ENCODE measurements at regions not wholly inside any gene's neighbourhood (a gene's known extent, or its start where the extent isn't known, plus 50 kb on each side); places are given as distances from the start of the nearest gene placed in this dataset.

GRCh38 chr7:81887098-81888090 is 117.5 kb upstream of the HGF start:
- Histone ChIP-seq H3K4me3 (ENCODE audit: low read depth in 1 of 2, low read length in 2 of 2) (no peak overlapping the region), H3K9ac (ENCODE audit: low read depth in 1 of 2, low read length in 2 of 2) (no peak overlapping the region), H3K4me1 (ENCODE audit: control insufficient read depth in 1 of 2, insufficient read depth in 2 of 2, low read length in 2 of 2) (no peaks in the 10 kb centered on the region), H3K27me3 (ENCODE audit: control insufficient read depth in 1 of 2, insufficient read depth in 2 of 2, low read length in 2 of 2) (no peaks in the 10 kb centered on the region), H3K36me3 (ENCODE audit: control insufficient read depth in 1 of 2, insufficient read depth in 2 of 2, low read length in 2 of 2) (no peaks in the 10 kb centered on the region), H3K27ac (ENCODE audit: low read depth, low read length) (no peak overlapping the region), H3K9me3 (ENCODE audit: control insufficient read depth in 1 of 2, low read length in 2 of 2) (no peaks in the 10 kb centered on the region)

GRCh38 chr7:81886211-81886764 is 116.4 kb upstream of the HGF start:
- H3K27ac ChIP-seq (ENCODE audit: low read depth, low read length): no peak overlapping the region
- H3K4me3 ChIP-seq (ENCODE audit: low read depth in 1 of 2, low read length in 2 of 2): no peak overlapping the region
- no peaks in the 10 kb centered on the region for H3K36me3 ChIP-seq (ENCODE audit: control insufficient read depth in 1 of 2, insufficient read depth in 2 of 2, low read length in 2 of 2)

GRCh38 chr7:81884817-81885216 is 115.0 kb upstream of the HGF start:
- Histone ChIP-seq H3K4me3 (ENCODE audit: low read depth in 1 of 2, low read length in 2 of 2) (no peak overlapping the region), H3K9ac (ENCODE audit: low read depth in 1 of 2, low read length in 2 of 2) (no peak overlapping the region), H3K27ac (ENCODE audit: low read depth, low read length) (no peak overlapping the region), H3K9me3 (ENCODE audit: control insufficient read depth in 1 of 2, low read length in 2 of 2) (no peaks in the 10 kb centered on the region), H3K36me3 (ENCODE audit: control insufficient read depth in 1 of 2, insufficient read depth in 2 of 2, low read length in 2 of 2) (no peaks in the 10 kb centered on the region), H3K4me1 (ENCODE audit: control insufficient read depth in 1 of 2, insufficient read depth in 2 of 2, low read length in 2 of 2) (no peaks in the 10 kb centered on the region), H3K27me3 (ENCODE audit: control insufficient read depth in 1 of 2, insufficient read depth in 2 of 2, low read length in 2 of 2) (no peaks in the 10 kb centered on the region)

More at GRCh38 chr7:81886211-81886764, 116.4 kb upstream of the HGF start:
- H3K27me3 ChIP-seq (ENCODE audit: control insufficient read depth in 1 of 2, insufficient read depth in 2 of 2, low read length in 2 of 2): no peaks in the 10 kb centered on the region
- H3K9me3 ChIP-seq (ENCODE audit: control insufficient read depth in 1 of 2, low read length in 2 of 2): no peaks in the 10 kb centered on the region
- H3K4me1 ChIP-seq (ENCODE audit: control insufficient read depth in 1 of 2, insufficient read depth in 2 of 2, low read length in 2 of 2): no peaks in the 10 kb centered on the region
- H3K9ac ChIP-seq (ENCODE audit: low read depth in 1 of 2, low read length in 2 of 2): no peak overlapping the region

- Histone ChIP-seq H3K27ac (ENCODE audit: low read depth, low read length) (no peak overlapping the region), H3K9me3 (ENCODE audit: control insufficient read depth in 1 of 2, low read length in 2 of 2) (no peaks in the 10 kb centered on the region), H3K9ac (ENCODE audit: low read depth in 1 of 2, low read length in 2 of 2) (no peak overlapping the region), H3K36me3 (ENCODE audit: control insufficient read depth in 1 of 2, insufficient read depth in 2 of 2, low read length in 2 of 2) (no peaks in the 10 kb centered on the region), H3K4me1 (ENCODE audit: control insufficient read depth in 1 of 2, insufficient read depth in 2 of 2, low read length in 2 of 2) (no peaks in the 10 kb centered on the region), H3K4me3 (ENCODE audit: low read depth in 1 of 2, low read length in 2 of 2) (no peak overlapping the region), H3K27me3 (ENCODE audit: control insufficient read depth in 1 of 2, insufficient read depth in 2 of 2, low read length in 2 of 2) (no peaks in the 10 kb centered on the region)
These were observed 114.0 kb upstream of the HGF start for GRCh38 chr7:81883801-81884393.

DNA sequence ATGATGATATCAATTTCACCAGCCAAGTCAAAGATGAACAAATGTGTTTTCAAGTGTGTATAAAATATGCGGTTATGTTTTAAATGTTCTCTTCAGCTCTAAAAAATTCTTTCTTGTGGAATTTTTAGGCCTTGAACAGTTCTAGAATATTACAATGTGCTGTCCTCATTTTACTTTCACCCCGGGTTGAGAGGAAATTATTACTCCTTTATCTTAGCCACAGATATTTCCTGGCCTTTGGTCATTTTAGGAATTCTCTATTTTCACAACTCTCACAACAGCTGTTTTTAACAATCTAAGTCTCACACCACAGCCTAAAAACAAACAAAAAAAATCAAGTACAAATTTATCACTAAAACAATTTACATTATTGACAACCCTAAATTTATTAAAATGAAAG is 112.2 kb upstream of the HGF start:
- H3K27me3 ChIP-seq (ENCODE audit: control insufficient read depth in 1 of 2, insufficient read depth in 2 of 2, low read length in 2 of 2): no peaks in the 10 kb centered on the region
- no peaks in the 10 kb centered on the region for H3K9me3 ChIP-seq (ENCODE audit: control insufficient read depth in 1 of 2, low read length in 2 of 2)
- no peak overlapping the region for H3K9ac ChIP-seq (ENCODE audit: low read depth in 1 of 2, low read length in 2 of 2)
- H3K4me3 ChIP-seq (ENCODE audit: low read depth in 1 of 2, low read length in 2 of 2): no peak overlapping the region
- H3K36me3 ChIP-seq (ENCODE audit: control insufficient read depth in 1 of 2, insufficient read depth in 2 of 2, low read length in 2 of 2): no peaks in the 10 kb centered on the region
- H3K27ac ChIP-seq (ENCODE audit: low read depth, low read length): no peak overlapping the region
- H3K4me1 ChIP-seq (ENCODE audit: control insufficient read depth in 1 of 2, insufficient read depth in 2 of 2, low read length in 2 of 2): no peaks in the 10 kb centered on the region

GRCh38 chr7:81877890-81878289 is 108.0 kb upstream of the HGF start:
- Histone ChIP-seq H3K36me3 (ENCODE audit: control insufficient read depth in 1 of 2, insufficient read depth in 2 of 2, low read length in 2 of 2) (no peaks in the 10 kb centered on the region), H3K9me3 (ENCODE audit: control insufficient read depth in 1 of 2, low read length in 2 of 2) (no peaks in the 10 kb centered on the region), H3K9ac (ENCODE audit: low read depth in 1 of 2, low read length in 2 of 2) (no peak overlapping the region), H3K27ac (ENCODE audit: low read depth, low read length) (no peak overlapping the region), H3K4me1 (ENCODE audit: control insufficient read depth in 1 of 2, insufficient read depth in 2 of 2, low read length in 2 of 2) (no peaks in the 10 kb centered on the region), H3K4me3 (ENCODE audit: low read depth in 1 of 2, low read length in 2 of 2) (no peak overlapping the region), H3K27me3 (ENCODE audit: control insufficient read depth in 1 of 2, insufficient read depth in 2 of 2, low read length in 2 of 2) (no peaks in the 10 kb centered on the region)

- Histone ChIP-seq H3K9ac (ENCODE audit: low read depth in 1 of 2, low read length in 2 of 2) (no peak overlapping the region), H3K4me1 (ENCODE audit: control insufficient read depth in 1 of 2, insufficient read depth in 2 of 2, low read length in 2 of 2) (no peaks in the 10 kb centered on the region), H3K27me3 (ENCODE audit: control insufficient read depth in 1 of 2, insufficient read depth in 2 of 2, low read length in 2 of 2) (no peaks in the 10 kb centered on the region), H3K36me3 (ENCODE audit: control insufficient read depth in 1 of 2, insufficient read depth in 2 of 2, low read length in 2 of 2) (no peaks in the 10 kb centered on the region), H3K4me3 (ENCODE audit: low read depth in 1 of 2, low read length in 2 of 2) (no peak overlapping the region), H3K9me3 (ENCODE audit: control insufficient read depth in 1 of 2, low read length in 2 of 2) (no peaks in the 10 kb centered on the region), H3K27ac (ENCODE audit: low read depth, low read length) (no peak overlapping the region)
These were observed 103.7 kb upstream of the HGF start for GRCh38 chr7:81873559-81873958.

DNA sequence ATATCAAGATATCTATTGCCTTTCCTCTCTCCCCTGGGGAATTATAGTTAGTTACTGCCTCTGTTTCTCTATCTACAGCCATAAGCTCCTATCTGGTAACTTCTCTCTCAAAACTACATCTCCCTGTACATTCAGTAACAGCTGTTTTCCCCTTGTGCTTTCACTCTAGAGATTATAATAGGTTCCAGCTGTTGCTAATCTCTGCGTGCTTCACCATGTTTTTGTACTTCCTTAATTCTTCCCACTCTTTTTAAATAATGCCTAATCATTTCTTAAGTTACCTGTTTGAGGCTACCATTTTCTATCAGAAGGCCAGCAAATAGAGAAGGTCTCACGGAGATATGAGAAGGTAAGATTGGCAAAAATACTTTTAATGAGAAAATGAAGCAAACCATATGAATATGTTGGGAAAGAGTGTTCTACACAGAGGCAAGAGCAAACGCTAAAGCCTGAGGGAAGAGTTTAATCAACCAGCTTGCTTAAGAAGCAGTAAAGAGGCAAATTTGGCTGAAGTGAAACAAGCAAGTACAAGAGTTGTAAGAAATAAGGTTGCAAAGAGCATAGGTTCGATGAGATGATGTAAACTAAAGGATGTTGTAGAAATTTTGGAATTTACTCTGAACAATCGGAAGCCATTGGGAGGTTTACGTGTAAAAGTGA is 101.9 kb upstream of the HGF start:
- Histone ChIP-seq H3K4me1 (ENCODE audit: control insufficient read depth in 1 of 2, insufficient read depth in 2 of 2, low read length in 2 of 2) (no peaks in the 10 kb centered on the region), H3K9me3 (ENCODE audit: control insufficient read depth in 1 of 2, low read length in 2 of 2) (no peaks in the 10 kb centered on the region), H3K27me3 (ENCODE audit: control insufficient read depth in 1 of 2, insufficient read depth in 2 of 2, low read length in 2 of 2) (no peaks in the 10 kb centered on the region), H3K36me3 (ENCODE audit: control insufficient read depth in 1 of 2, insufficient read depth in 2 of 2, low read length in 2 of 2) (no peaks in the 10 kb centered on the region), H3K9ac (ENCODE audit: low read depth in 1 of 2, low read length in 2 of 2) (no peak overlapping the region), H3K4me3 (ENCODE audit: low read depth in 1 of 2, low read length in 2 of 2) (no peak overlapping the region), H3K27ac (ENCODE audit: low read depth, low read length) (no peak overlapping the region)

GRCh38 chr7:81870608-81871007 is 100.8 kb upstream of the HGF start:
- no peak overlapping the region for H3K9ac ChIP-seq (ENCODE audit: low read depth in 1 of 2, low read length in 2 of 2)
- no peak overlapping the region for H3K4me3 ChIP-seq (ENCODE audit: low read depth in 1 of 2, low read length in 2 of 2)
- no peak overlapping the region for H3K27ac ChIP-seq (ENCODE audit: low read depth, low read length)
- no peaks in the 10 kb centered on the region for H3K36me3 ChIP-seq (ENCODE audit: control insufficient read depth in 1 of 2, insufficient read depth in 2 of 2, low read length in 2 of 2)
- no peaks in the 10 kb centered on the region for H3K27me3 ChIP-seq (ENCODE audit: control insufficient read depth in 1 of 2, insufficient read depth in 2 of 2, low read length in 2 of 2)
- no peaks in the 10 kb centered on the region for H3K9me3 ChIP-seq (ENCODE audit: control insufficient read depth in 1 of 2, low read length in 2 of 2)
- no peaks in the 10 kb centered on the region for H3K4me1 ChIP-seq (ENCODE audit: control insufficient read depth in 1 of 2, insufficient read depth in 2 of 2, low read length in 2 of 2)

- Histone ChIP-seq H3K27me3 (ENCODE audit: control insufficient read depth in 1 of 2, insufficient read depth in 2 of 2, low read length in 2 of 2) (no peaks in the 10 kb centered on the region), H3K27ac (ENCODE audit: low read depth, low read length) (no peak overlapping the region), H3K4me3 (ENCODE audit: low read depth in 1 of 2, low read length in 2 of 2) (no peak overlapping the region), H3K4me1 (ENCODE audit: control insufficient read depth in 1 of 2, insufficient read depth in 2 of 2, low read length in 2 of 2) (no peaks in the 10 kb centered on the region), H3K36me3 (ENCODE audit: control insufficient read depth in 1 of 2, insufficient read depth in 2 of 2, low read length in 2 of 2) (no peaks in the 10 kb centered on the region), H3K9ac (ENCODE audit: low read depth in 1 of 2, low read length in 2 of 2) (no peak overlapping the region), H3K9me3 (ENCODE audit: control insufficient read depth in 1 of 2, low read length in 2 of 2) (no peaks in the 10 kb centered on the region)
These were observed 99.8 kb upstream of the HGF start for GRCh38 chr7:81869670-81870069.
